Panc1 (cell line): ENCODE measurements at regions not wholly inside any gene's neighbourhood (a gene's known extent, or its start where the extent isn't known, plus 50 kb on each side); places are given as distances from the start of the nearest gene placed in this dataset.

Source experiments
- ATAC-seq: fragments of 200-7000 bp; cut with Tn5 transposase; 2 replicates; pipeline ENCODE4 v1.9.1; 2020; ENCODE audit warnings: mild to moderate bottlenecking, moderate library complexity
- BruUV-seq: library from RNA; stranded (reverse); fragments of 400-500 nt; replicated peaks from 2 replicates; lab custom pipeline; 2021; lab: Mats Ljungman, UMichigan
- CTCF ChIA-PET: fragments of 300-600 bp; sonication (Branson Sonifier 250); formaldehyde crosslinking; loops from one replicate; lab custom pipeline; 2022; ENCODE audit warnings: antibody characterized with exemption; lab: Charles Lee
- POLR2A ChIA-PET: fragments of 300-600 bp; sonication (Branson Sonifier 250); formaldehyde crosslinking; loops from one replicate; lab custom pipeline; 2022; ENCODE audit warnings: antibody characterized with exemption; lab: Charles Lee
- DNase-seq: peaks from one replicate; pipeline ENCODE4 v3.0.0-alpha.2; 2010; ENCODE audit warnings: low read depth, low spot score
- H3K27ac ChIP-seq: 2 replicates; pipeline ENCODE4 v1.5.1; 2011; ENCODE audit warnings: mild to moderate bottlenecking, low read length, inconsistent platforms
- H3K27me3 ChIP-seq: fragments of 200-500 bp; sonication (Bioruptor generic); 2 replicates; pipeline ENCODE4 v1.6.0; 2014; ENCODE audit warnings: low read length, inconsistent platforms; ENCODE audit not compliant: control insufficient read depth, insufficient read depth
- H3K36me3 ChIP-seq: fragments of 200-500 bp; sonication (Bioruptor generic); 2 replicates; pipeline ENCODE4 v1.5.1; 2014; ENCODE audit warnings: inconsistent platforms, mild to moderate bottlenecking, low read length, moderate library complexity; ENCODE audit not compliant: control insufficient read depth, insufficient read depth
- H3K4me1 ChIP-seq: 2 replicates; pipeline ENCODE4 v1.5.1; 2011; ENCODE audit warnings: inconsistent platforms, mild to moderate bottlenecking, low read length, moderate library complexity; ENCODE audit not compliant: control insufficient read depth, insufficient read depth
- H3K4me3 ChIP-seq, 2 experiments: 2 replicates each; pipeline ENCODE4 v1.5.1; 2011 to 2012; ENCODE audit warnings: low read depth in 2 of 2, low read length in 2 of 2, mild to moderate bottlenecking in 2 of 2, inconsistent platforms in 1 of 2, moderate library complexity in 1 of 2
- H3K9me3 ChIP-seq: fragments of 200-500 bp; sonication (Bioruptor generic); 2 replicates; pipeline ENCODE4 v1.5.1; 2014; ENCODE audit warnings: low read depth, mild to moderate bottlenecking, inconsistent platforms, low read length, moderate library complexity; ENCODE audit not compliant: control insufficient read depth, insufficient read depth
- CTCF ChIP-seq: fragments of 450-650 bp; IDR thresholded peaks from 2 replicates; pipeline ENCODE4 v1.5.1; 2017; ENCODE audit warnings: mild to moderate bottlenecking
- POLR2AphosphoS5 ChIP-seq: IDR thresholded peaks from 2 replicates; pipeline ENCODE4 v1.6.1; 2012; ENCODE audit warnings: mild to moderate bottlenecking, low read depth, low read length, moderate library complexity
- REST ChIP-seq, 2 experiments: IDR thresholded peaks; 2 replicates each; pipeline ENCODE4 v1.6.1; 2011 to 2012; ENCODE audit warnings: low read depth in 2 of 2, control low read depth in 1 of 2, low read length in 1 of 2, mild to moderate bottlenecking in 1 of 2, moderate library complexity in 1 of 2; ENCODE audit not compliant: insufficient read depth in 1 of 2
- SIN3A ChIP-seq: IDR thresholded peaks from 2 replicates; pipeline ENCODE4 v1.6.1; 2012; ENCODE audit warnings: low read depth, mild to moderate bottlenecking, low read length, moderate library complexity, borderline replicate concordance; ENCODE audit not compliant: insufficient read depth
- TCF7L2 ChIP-seq: IDR thresholded peaks from 2 replicates; pipeline ENCODE4 v1.6.1; 2011; ENCODE audit warnings: mild to moderate bottlenecking, low read depth, low read length, inconsistent platforms
- in situ Hi-C: cut with HindIII; loops from 2 replicates; pipeline ENCODE4 v1.10.0; 2016; ENCODE audit warnings: low sequenced_read_pairs, low pct_unique_long_range_greater_than_20kb
- intact Hi-C: fragments of 100-400 bp; cut with micrococcal nuclease; formaldehyde crosslinking; loops from one replicate; pipeline ENCODE4 v1.10.0; 2022; ENCODE audit not compliant: unreplicated experiment

DNA sequence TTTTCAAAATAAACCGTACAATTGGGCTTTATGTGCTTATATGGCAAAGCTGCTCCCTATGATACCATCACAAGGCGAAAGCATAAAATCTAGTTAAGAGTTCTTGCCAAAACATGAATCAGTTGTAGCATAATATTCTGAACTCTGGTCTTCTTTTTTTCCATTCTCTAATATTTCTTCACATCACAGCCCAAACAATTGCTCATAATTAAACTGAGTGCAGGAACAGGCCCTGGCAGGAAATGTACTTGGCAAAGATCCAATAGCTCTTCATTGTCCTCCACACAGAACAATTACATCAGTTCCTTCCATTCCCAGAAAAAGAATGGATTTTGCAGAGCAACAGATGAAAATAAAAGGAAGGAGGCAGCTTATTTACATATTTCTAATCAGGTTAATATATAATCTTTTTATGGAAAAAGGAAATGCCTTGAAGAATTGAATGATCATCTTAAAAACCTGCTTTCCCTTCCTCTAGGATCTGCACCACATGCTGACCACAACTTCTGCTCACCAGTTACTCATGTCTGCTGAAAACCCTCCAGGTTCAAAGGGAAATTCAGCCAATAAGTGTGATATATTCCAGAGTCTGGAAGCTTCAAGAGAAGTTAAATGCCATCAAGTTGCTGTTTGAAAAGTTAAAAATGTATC is 123.3 kb upstream of the COL21A1 start:
- TF ChIP-seq TCF7L2: no peak
- no peak for TF ChIP-seq POLR2AphosphoS5
- no peak for TF ChIP-seq CTCF
- no peak for TF ChIP-seq SIN3A
- no peak for TF ChIP-seq REST (IDR thresholded peaks at IDR 0.05; ENCODE audit: insufficient read depth in 1 of 2, low read depth in 2 of 2, low read length in 1 of 2)
- DNase-seq (peak; percentile 30), ATAC-seq (peak; percentile 31; the same call in 1 of the 2 replicates)
- H3K36me3 ChIP-seq: no peaks in the 10 kb centered on the region
- no peaks in the 10 kb centered on the region for H3K27me3 ChIP-seq
- H3K27ac ChIP-seq: no peak overlapping the region
- peaks cover 7% of the 10 kb centered on the region; the same call in 1 of the 2 replicates for H3K4me1 ChIP-seq
- no peak overlapping the region for H3K4me3 ChIP-seq
- BruUV-seq: no TSS peak
- POLR2A ChIA-PET: interaction anchor here (0.6 kb wide), 1 partner anchor 198 kb away, joined by 17 read pairs; no protein-coding TSS in a partner anchor
- CTCF ChIA-PET: interaction anchor here (0.8 to 2.2 kb wide), 4 partner anchors 28 to 224 kb away, joined by 3 to 12 read pairs (median 5); no protein-coding TSS in a partner anchor
- intact Hi-C loops (loop anchor here (5.0 kb wide), 2 partner anchors 47 to 92 kb away; no protein-coding TSS in a partner anchor), in situ Hi-C loops (no loop called here)
- H3K9me3 ChIP-seq: no peaks in the 10 kb centered on the region

- peak; percentile 33 for DNase-seq
- CTCF ChIA-PET: interaction anchor here (1.2 to 2.2 kb wide), 3 partner anchors 171 to 225 kb away, joined by 3 to 6 read pairs (median 4); no protein-coding TSS in a partner anchor
- no peaks in the 10 kb centered on the region for H3K36me3 ChIP-seq
- H3K27ac ChIP-seq: no peak overlapping the region
- H3K4me3 ChIP-seq: no peak overlapping the region
- in situ Hi-C loops (no loop called here), intact Hi-C loops (loop anchor here (5.0 kb wide), 2 partner anchors 47 to 92 kb away; no protein-coding TSS in a partner anchor)
- TF ChIP-seq CTCF (peak; percentile 98), REST (IDR thresholded peaks at IDR 0.05; ENCODE audit: insufficient read depth in 1 of 2, low read depth in 2 of 2, low read length in 1 of 2) (no peak)
- H3K9me3 ChIP-seq: no peaks in the 10 kb centered on the region
- H3K4me1 ChIP-seq: peaks cover 7% of the 10 kb centered on the region; the same call in 1 of the 2 replicates
- peak; percentile 99 for ATAC-seq
- no TSS peak for BruUV-seq
- H3K27me3 ChIP-seq: no peaks in the 10 kb centered on the region
- POLR2A ChIA-PET: interaction anchor here (0.6 to 0.7 kb wide), 2 partner anchors 74 to 199 kb away, joined by 4 to 17 read pairs; no protein-coding TSS in a partner anchor
Observed at GRCh38 chr6:56370127-56370540, 122.8 kb upstream of the COL21A1 start.
